ENCODE measurements at regions not wholly inside any gene's neighbourhood (a gene's known extent, or its start where the extent isn't known, plus 50 kb on each side); places are given as distances from the start of the nearest gene placed in this dataset.

- DNase-seq, result no peak
- Histone ChIP-seq H3K27ac (ENCODE audit: low read length, poor library complexity, severe bottlenecking) (no peak overlapping the region), H2BK15ac (ENCODE audit: low read depth, poor library complexity, severe bottlenecking) (no peak overlapping the region), H3K4me2 (ENCODE audit: low read length, poor library complexity, severe bottlenecking) (no peak overlapping the region), H4K8ac (ENCODE audit: low read length) (no peak overlapping the region), H3K9me3 (ENCODE audit: control insufficient read depth, low read length) (no peaks in the 10 kb centered on the region), H3K36me3 (ENCODE audit: control insufficient read depth in 1 of 2, insufficient read depth in 2 of 2, low read depth in 1 of 2, low read length in 2 of 2) (no peaks in the 10 kb centered on the region), H3K9ac (ENCODE audit: low read length) (no peak overlapping the region), H3K18ac (ENCODE audit: low read depth in 1 of 2, low read length in 2 of 2) (no peak overlapping the region), H2BK5ac (ENCODE audit: low read depth, low read length, poor library complexity, severe bottlenecking) (no peak overlapping the region), H2BK120ac (ENCODE audit: low read depth, low read length) (no peak overlapping the region), H3K4ac (ENCODE audit: low read depth in 1 of 2, low read length in 2 of 2) (no peak overlapping the region), H2BK12ac (ENCODE audit: low read length in 2 of 2) (no peak overlapping the region), H3K79me1 (replicated peaks; ENCODE audit: low read length, poor library complexity, severe bottlenecking) (no peaks in the 10 kb centered on the region), H3K14ac (ENCODE audit: low read length in 2 of 2) (no peak overlapping the region), H3K27me3 (ENCODE audit: control insufficient read depth in 1 of 2, insufficient read depth in 1 of 2, low read length in 2 of 2) (peaks cover 8 to 41% of the 10 kb centered on the region in 2 experiments), H4K91ac (ENCODE audit: low read length) (no peak overlapping the region), H3K23ac (ENCODE audit: low read length in 2 of 2) (no peak overlapping the region), H3K4me3 (ENCODE audit: insufficient read depth in 1 of 2, low read depth in 1 of 2, low read length in 2 of 2) (no peak overlapping the region), H2AK5ac (ENCODE audit: low read length, severe bottlenecking) (no peak overlapping the region), H2AFZ (ENCODE audit: low read depth, low read length) (no peak overlapping the region), H3K4me1 (ENCODE audit: control insufficient read depth, insufficient read depth, low read depth, low read length) (no peaks in the 10 kb centered on the region)
- 86% methylated on average over 3 of the region's 3 CpGs for WGBS
These were observed 719.6 kb upstream of the WWC1 start for GRCh38 chr5:167571824-167572223.

- Histone ChIP-seq H2BK5ac (ENCODE audit: low read depth, low read length, poor library complexity, severe bottlenecking) (peak overlapping the region; percentile 67), H3K9me3 (ENCODE audit: control insufficient read depth, low read length) (no peaks in the 10 kb centered on the region), H3K79me1 (replicated peaks; ENCODE audit: low read length, poor library complexity, severe bottlenecking) (no peaks in the 10 kb centered on the region), H2AFZ (ENCODE audit: low read depth, low read length) (peak overlapping the region; percentile 71), H3K18ac (ENCODE audit: low read depth in 1 of 2, low read length in 2 of 2) (peak overlapping the region in 1 of 2 experiments; percentile 52), H2BK12ac (ENCODE audit: low read length in 2 of 2) (no peak overlapping the region), H4K8ac (ENCODE audit: low read length) (no peak overlapping the region), H3K23ac (ENCODE audit: low read length in 2 of 2) (no peak overlapping the region), H3K4me1 (ENCODE audit: control insufficient read depth, insufficient read depth, low read depth, low read length) (no peaks in the 10 kb centered on the region), H3K27me3 (ENCODE audit: control insufficient read depth in 1 of 2, insufficient read depth in 1 of 2, low read length in 2 of 2) (peaks cover 8 to 58% of the 10 kb centered on the region in 2 experiments), H2BK120ac (ENCODE audit: low read depth, low read length) (no peak overlapping the region), H3K14ac (ENCODE audit: low read length in 2 of 2) (no peak overlapping the region), H3K4me2 (ENCODE audit: low read length, poor library complexity, severe bottlenecking) (peak overlapping the region; percentile 97), H4K91ac (ENCODE audit: low read length) (no peak overlapping the region), H2AK5ac (ENCODE audit: low read length, severe bottlenecking) (no peak overlapping the region), H3K4ac (ENCODE audit: low read depth in 1 of 2, low read length in 2 of 2) (no peak overlapping the region), H3K4me3 (ENCODE audit: insufficient read depth in 1 of 2, low read depth in 1 of 2, low read length in 2 of 2) (peak overlapping the region in 1 of 2 experiments; percentile 56), H3K36me3 (ENCODE audit: control insufficient read depth in 1 of 2, insufficient read depth in 2 of 2, low read depth in 1 of 2, low read length in 2 of 2) (no peaks in the 10 kb centered on the region), H3K9ac (ENCODE audit: low read length) (peak overlapping the region; percentile 5), H3K27ac (ENCODE audit: low read length, poor library complexity, severe bottlenecking) (peak overlapping the region; percentile 55), H2BK15ac (ENCODE audit: low read depth, poor library complexity, severe bottlenecking) (no peak overlapping the region)
- DNase-seq, result peak; percentile 65
- WGBS, result 1% methylated on average over 20 of the region's 23 CpGs
These were observed 717.9 kb upstream of the WWC1 start for GRCh38 chr5:167573370-167574127.

- Histone ChIP-seq H3K27ac (ENCODE audit: low read length, poor library complexity, severe bottlenecking) (no peak overlapping the region), H3K4me3 (ENCODE audit: insufficient read depth in 1 of 2, low read depth in 1 of 2, low read length in 2 of 2) (no peak overlapping the region), H2AFZ (ENCODE audit: low read depth, low read length) (no peak overlapping the region), H3K36me3 (ENCODE audit: control insufficient read depth in 1 of 2, insufficient read depth in 2 of 2, low read depth in 1 of 2, low read length in 2 of 2) (no peaks in the 10 kb centered on the region), H4K8ac (ENCODE audit: low read length) (no peak overlapping the region), H3K18ac (ENCODE audit: low read depth in 1 of 2, low read length in 2 of 2) (no peak overlapping the region), H3K27me3 (ENCODE audit: control insufficient read depth in 1 of 2, insufficient read depth in 1 of 2, low read length in 2 of 2) (peaks cover 8 to 56% of the 10 kb centered on the region in 2 experiments), H4K91ac (ENCODE audit: low read length) (no peak overlapping the region), H3K14ac (ENCODE audit: low read length in 2 of 2) (no peak overlapping the region), H2BK5ac (ENCODE audit: low read depth, low read length, poor library complexity, severe bottlenecking) (no peak overlapping the region), H3K79me1 (replicated peaks; ENCODE audit: low read length, poor library complexity, severe bottlenecking) (no peaks in the 10 kb centered on the region), H2BK15ac (ENCODE audit: low read depth, poor library complexity, severe bottlenecking) (no peak overlapping the region), H3K9ac (ENCODE audit: low read length) (no peak overlapping the region), H3K9me3 (ENCODE audit: control insufficient read depth, low read length) (no peaks in the 10 kb centered on the region), H2AK5ac (ENCODE audit: low read length, severe bottlenecking) (no peak overlapping the region), H3K23ac (ENCODE audit: low read length in 2 of 2) (no peak overlapping the region), H3K4ac (ENCODE audit: low read depth in 1 of 2, low read length in 2 of 2) (no peak overlapping the region), H3K4me2 (ENCODE audit: low read length, poor library complexity, severe bottlenecking) (no peak overlapping the region), H3K4me1 (ENCODE audit: control insufficient read depth, insufficient read depth, low read depth, low read length) (no peaks in the 10 kb centered on the region), H2BK12ac (ENCODE audit: low read length in 2 of 2) (no peak overlapping the region), H2BK120ac (ENCODE audit: low read depth, low read length) (no peak overlapping the region)
- WGBS, result 71% methylated on average over 7 of the region's 7 CpGs
- no peak for DNase-seq
These were observed 717.0 kb upstream of the WWC1 start for GRCh38 chr5:167574464-167574863.

- no peak for DNase-seq
- Histone ChIP-seq H3K18ac (ENCODE audit: low read depth in 1 of 2, low read length in 2 of 2) (no peak overlapping the region), H4K8ac (ENCODE audit: low read length) (no peak overlapping the region), H4K91ac (ENCODE audit: low read length) (no peak overlapping the region), H3K4me3 (ENCODE audit: insufficient read depth in 1 of 2, low read depth in 1 of 2, low read length in 2 of 2) (no peak overlapping the region), H2BK5ac (ENCODE audit: low read depth, low read length, poor library complexity, severe bottlenecking) (no peak overlapping the region), H3K23ac (ENCODE audit: low read length in 2 of 2) (no peak overlapping the region), H2BK120ac (ENCODE audit: low read depth, low read length) (no peak overlapping the region), H2BK15ac (ENCODE audit: low read depth, poor library complexity, severe bottlenecking) (no peak overlapping the region), H3K79me1 (replicated peaks; ENCODE audit: low read length, poor library complexity, severe bottlenecking) (no peaks in the 10 kb centered on the region), H3K4me1 (ENCODE audit: control insufficient read depth, insufficient read depth, low read depth, low read length) (no peaks in the 10 kb centered on the region), H3K9me3 (ENCODE audit: control insufficient read depth, low read length) (no peaks in the 10 kb centered on the region), H2BK12ac (ENCODE audit: low read length in 2 of 2) (no peak overlapping the region), H3K14ac (ENCODE audit: low read length in 2 of 2) (no peak overlapping the region), H2AK5ac (ENCODE audit: low read length, severe bottlenecking) (no peak overlapping the region), H3K36me3 (ENCODE audit: control insufficient read depth in 1 of 2, insufficient read depth in 2 of 2, low read depth in 1 of 2, low read length in 2 of 2) (no peaks in the 10 kb centered on the region), H3K9ac (ENCODE audit: low read length) (no peak overlapping the region), H3K27ac (ENCODE audit: low read length, poor library complexity, severe bottlenecking) (no peak overlapping the region), H3K4ac (ENCODE audit: low read depth in 1 of 2, low read length in 2 of 2) (no peak overlapping the region), H3K4me2 (ENCODE audit: low read length, poor library complexity, severe bottlenecking) (no peak overlapping the region), H3K27me3 (ENCODE audit: control insufficient read depth in 1 of 2, insufficient read depth in 1 of 2, low read length in 2 of 2) (peaks cover 8 to 55% of the 10 kb centered on the region in 2 experiments), H2AFZ (ENCODE audit: low read depth, low read length) (no peak overlapping the region)
- WGBS, result 100% methylated on average over 4 of the region's 5 CpGs
These were observed 716.1 kb upstream of the WWC1 start for GRCh38 chr5:167575330-167575729.
